Prostate gland (tissue), 2 donors: ENCODE measurements at regions not wholly inside any gene's neighbourhood (a gene's known extent, or its start where the extent isn't known, plus 50 kb on each side); places are given as distances from the start of the nearest gene placed in this dataset.

Experiments
- POLR2AphosphoS5 ChIP-seq: sonication (generic); formaldehyde crosslinking; IDR thresholded peaks from one replicate; pipeline ENCODE4 v1.6.1; 2017; ENCODE audit warnings: antibody characterized with exemption
- TF ChIP-seq, protein P1 (sequence below), 4 experiments: fragments of 200-600 bp in 2 of 4; fragments of 450-650 bp in 2 of 4; sonication (generic) in 2 of 4; IDR thresholded peaks; 1 replicate in 3 of 4; 2 replicates in 1 of 4; pipeline ENCODE4 v1.5.1; 2016 to 2019; ENCODE audit warnings: antibody characterized with exemption in 4 of 4, mild to moderate bottlenecking in 2 of 4, moderate library complexity in 2 of 4

- no peak for TF ChIP-seq POLR2AphosphoS5
- TF ChIP-seq, protein P1, sequence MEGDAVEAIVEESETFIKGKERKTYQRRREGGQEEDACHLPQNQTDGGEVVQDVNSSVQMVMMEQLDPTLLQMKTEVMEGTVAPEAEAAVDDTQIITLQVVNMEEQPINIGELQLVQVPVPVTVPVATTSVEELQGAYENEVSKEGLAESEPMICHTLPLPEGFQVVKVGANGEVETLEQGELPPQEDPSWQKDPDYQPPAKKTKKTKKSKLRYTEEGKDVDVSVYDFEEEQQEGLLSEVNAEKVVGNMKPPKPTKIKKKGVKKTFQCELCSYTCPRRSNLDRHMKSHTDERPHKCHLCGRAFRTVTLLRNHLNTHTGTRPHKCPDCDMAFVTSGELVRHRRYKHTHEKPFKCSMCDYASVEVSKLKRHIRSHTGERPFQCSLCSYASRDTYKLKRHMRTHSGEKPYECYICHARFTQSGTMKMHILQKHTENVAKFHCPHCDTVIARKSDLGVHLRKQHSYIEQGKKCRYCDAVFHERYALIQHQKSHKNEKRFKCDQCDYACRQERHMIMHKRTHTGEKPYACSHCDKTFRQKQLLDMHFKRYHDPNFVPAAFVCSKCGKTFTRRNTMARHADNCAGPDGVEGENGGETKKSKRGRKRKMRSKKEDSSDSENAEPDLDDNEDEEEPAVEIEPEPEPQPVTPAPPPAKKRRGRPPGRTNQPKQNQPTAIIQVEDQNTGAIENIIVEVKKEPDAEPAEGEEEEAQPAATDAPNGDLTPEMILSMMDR (IDR thresholded peaks at IDR 0.05): no peak
These were observed 101.8 kb downstream of the PHETA1 start for GRCh38 chr12:111267144-111267543.
